ENCODE measurements at regions not wholly inside any gene's neighbourhood (a gene's known extent, or its start where the extent isn't known, plus 50 kb on each side); places are given as distances from the start of the nearest gene placed in this dataset.
"Not testable (repeated sequence)": the region's sequence is repeated elsewhere in the genome, so short reads cannot be mapped to it uniquely, and the experiment has no call there.

DNA sequence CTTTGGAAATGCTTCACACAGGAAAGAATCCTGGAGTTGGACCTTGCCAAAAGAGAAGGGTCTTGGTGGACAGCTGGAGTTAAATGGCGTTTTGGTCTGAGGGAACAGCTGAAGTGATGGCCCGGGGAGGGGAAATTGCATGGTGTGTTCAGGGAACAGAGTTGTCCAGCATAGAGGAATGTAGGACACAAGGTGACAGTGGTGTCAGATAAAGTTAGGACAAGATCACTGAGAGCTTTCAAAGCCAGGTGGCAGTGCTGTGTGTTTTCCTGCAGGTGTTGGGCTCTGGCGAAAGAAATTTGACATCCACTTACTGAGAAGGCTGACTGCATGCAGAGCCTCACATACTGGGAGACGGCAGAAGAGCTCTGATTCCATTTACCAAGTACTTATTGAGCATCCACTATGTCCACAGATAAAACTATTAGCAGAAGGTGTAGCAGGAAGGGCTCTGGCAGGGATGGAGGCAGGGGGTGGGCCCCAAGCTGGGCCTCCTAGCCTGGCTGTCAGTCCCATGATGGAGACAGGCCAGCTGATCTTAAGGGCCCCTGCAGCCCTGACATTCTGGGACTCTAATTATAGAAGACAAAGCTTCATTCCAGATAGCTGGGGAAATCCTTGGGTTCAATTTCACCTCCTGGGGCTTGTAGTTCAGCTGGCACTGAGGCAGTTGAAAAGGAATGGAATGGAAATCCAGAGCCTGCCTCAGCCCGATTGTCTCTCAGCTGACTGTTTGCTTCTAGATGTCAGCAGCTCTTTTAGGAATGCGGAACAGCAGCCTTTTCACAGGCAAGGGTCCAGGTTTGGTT lies 150.2 kb upstream of the MAMLD1 start:
- no peaks in the 10 kb centered on the region for H3K36me3 ChIP-seq
- no peaks in the 10 kb centered on the region for H3K27me3 ChIP-seq
- TF ChIP-seq, protein P1, sequence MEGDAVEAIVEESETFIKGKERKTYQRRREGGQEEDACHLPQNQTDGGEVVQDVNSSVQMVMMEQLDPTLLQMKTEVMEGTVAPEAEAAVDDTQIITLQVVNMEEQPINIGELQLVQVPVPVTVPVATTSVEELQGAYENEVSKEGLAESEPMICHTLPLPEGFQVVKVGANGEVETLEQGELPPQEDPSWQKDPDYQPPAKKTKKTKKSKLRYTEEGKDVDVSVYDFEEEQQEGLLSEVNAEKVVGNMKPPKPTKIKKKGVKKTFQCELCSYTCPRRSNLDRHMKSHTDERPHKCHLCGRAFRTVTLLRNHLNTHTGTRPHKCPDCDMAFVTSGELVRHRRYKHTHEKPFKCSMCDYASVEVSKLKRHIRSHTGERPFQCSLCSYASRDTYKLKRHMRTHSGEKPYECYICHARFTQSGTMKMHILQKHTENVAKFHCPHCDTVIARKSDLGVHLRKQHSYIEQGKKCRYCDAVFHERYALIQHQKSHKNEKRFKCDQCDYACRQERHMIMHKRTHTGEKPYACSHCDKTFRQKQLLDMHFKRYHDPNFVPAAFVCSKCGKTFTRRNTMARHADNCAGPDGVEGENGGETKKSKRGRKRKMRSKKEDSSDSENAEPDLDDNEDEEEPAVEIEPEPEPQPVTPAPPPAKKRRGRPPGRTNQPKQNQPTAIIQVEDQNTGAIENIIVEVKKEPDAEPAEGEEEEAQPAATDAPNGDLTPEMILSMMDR (IDR thresholded peaks at IDR 0.05): no peak
- TF ChIP-seq POLR2A (IDR thresholded peaks at IDR 0.05) (no peak), POLR2AphosphoS5 (IDR thresholded peaks at IDR 0.05) (no peak), EP300 (IDR thresholded peaks at IDR 0.05) (no peak)
- no peak for DNase-seq (ENCODE audit: low spot score in 2 of 2)
- no peak overlapping the region for H3K4me3 ChIP-seq
- H3K27ac ChIP-seq: no peak overlapping the region
- WGBS: 66% methylated on average over 6 of the region's 6 CpGs
- H3K9me3 ChIP-seq: no peaks in the 10 kb centered on the region
- H3K4me1 ChIP-seq: no peaks in the 10 kb centered on the region

DNA sequence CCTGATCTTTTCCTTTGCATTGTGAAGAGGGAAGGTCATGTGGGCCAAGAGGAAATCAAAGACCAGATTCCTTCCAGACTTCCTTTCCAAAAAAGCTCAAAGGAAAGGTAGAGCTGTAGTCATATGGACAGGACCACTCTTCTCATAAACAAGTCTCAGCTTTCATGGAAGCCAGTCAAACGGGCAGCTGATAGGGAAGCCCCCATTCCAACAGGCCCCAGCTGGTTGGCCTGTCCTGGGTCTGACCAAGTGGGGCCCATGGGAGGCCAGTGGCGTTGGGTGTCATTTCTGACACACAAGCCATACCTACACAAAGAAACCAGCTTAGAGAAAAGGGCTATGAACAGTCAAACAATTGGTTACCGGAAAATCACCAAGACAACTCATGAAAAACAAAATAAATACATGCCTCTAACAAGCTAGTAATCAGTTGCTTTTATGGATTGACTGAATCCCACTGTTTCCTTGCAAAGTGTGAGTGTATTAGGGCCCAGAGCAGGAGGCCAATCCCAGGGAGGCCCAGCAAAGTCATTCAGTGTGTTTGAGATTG lies 149.6 kb upstream of the MAMLD1 start:
- no peaks in the 10 kb centered on the region for H3K27me3 ChIP-seq

DNA sequence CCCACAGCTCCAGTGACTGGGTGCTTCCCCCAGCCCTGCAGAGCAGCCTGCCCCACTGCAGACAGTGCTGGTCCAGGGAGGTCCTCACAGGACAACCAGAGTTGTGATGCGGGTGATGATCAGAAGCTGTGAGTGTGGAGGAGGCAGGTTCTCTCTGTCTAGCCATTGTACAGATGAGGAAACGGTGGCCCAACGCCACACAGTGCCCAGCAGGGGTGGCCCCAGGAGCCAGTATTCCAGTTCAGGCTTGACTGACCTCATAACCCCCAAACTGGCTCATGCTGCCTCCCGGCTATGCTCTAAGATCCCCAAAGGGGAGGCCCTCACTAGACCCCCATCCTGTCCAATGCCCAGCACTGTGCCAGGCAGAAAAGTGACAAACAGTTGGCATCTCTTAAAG lies 147.1 kb upstream of the MAMLD1 start:
- H3K4me3 ChIP-seq; H3K9me3 ChIP-seq; H3K4me1 ChIP-seq; DNase-seq (ENCODE audit: low spot score in 2 of 2); H3K36me3 ChIP-seq; H3K27ac ChIP-seq; H3K27me3 ChIP-seq: not testable (repeated sequence)
- no CpG with 5 or more reads among the region's 4 CpGs for WGBS

More for the DNA sequence above, 149.6 kb upstream of the MAMLD1 start:
- Histone ChIP-seq H3K9me3 (no peaks in the 10 kb centered on the region), H3K27ac (no peak overlapping the region), H3K4me3 (no peak overlapping the region), H3K4me1 (no peaks in the 10 kb centered on the region), H3K36me3 (no peaks in the 10 kb centered on the region)
- TF ChIP-seq, protein P1 (IDR thresholded peaks at IDR 0.05): no peak
- TF ChIP-seq POLR2A (IDR thresholded peaks at IDR 0.05): no peak
- no peak for TF ChIP-seq EP300 (IDR thresholded peaks at IDR 0.05)
- no peak for TF ChIP-seq POLR2AphosphoS5 (IDR thresholded peaks at IDR 0.05)
- DNase-seq (ENCODE audit: low spot score in 2 of 2): no peak
- WGBS: 49% methylated on average over 3 of the region's 3 CpGs

DNA sequence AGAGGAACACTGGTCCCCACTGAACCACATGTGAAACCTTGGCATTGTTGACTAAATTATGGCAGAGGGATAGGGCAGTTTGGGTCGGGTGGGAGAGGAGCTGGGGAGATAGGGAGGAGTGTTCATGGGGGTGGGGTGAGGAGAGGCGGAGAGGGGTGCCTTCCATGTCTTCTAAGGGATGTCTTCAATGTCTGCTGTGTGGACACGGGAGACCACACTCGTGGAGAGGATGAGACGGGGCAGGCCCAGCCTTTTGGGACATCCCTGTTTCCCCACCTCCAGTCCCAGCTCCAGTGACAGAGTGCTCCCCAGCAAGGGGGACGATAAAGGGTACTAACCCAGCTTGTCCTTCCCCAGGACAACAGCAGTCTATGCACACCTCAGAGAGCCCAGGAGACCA lies 146.4 kb upstream of the MAMLD1 start:
- Histone ChIP-seq H3K9me3 (no peaks in the 10 kb centered on the region), H3K4me3 (no peak overlapping the region), H3K36me3 (no peaks in the 10 kb centered on the region), H3K27me3 (no peaks in the 10 kb centered on the region), H3K4me1 (no peaks in the 10 kb centered on the region), H3K27ac (no peak overlapping the region)
- TF ChIP-seq, protein P1 (IDR thresholded peaks at IDR 0.05): no peak
- TF ChIP-seq EP300 (IDR thresholded peaks at IDR 0.05): no peak
- no peak for TF ChIP-seq POLR2A (IDR thresholded peaks at IDR 0.05)
- no peak for TF ChIP-seq POLR2AphosphoS5 (IDR thresholded peaks at IDR 0.05)
- DNase-seq (ENCODE audit: low spot score in 2 of 2): no peak
- WGBS: 70% methylated on average over 4 of the region's 6 CpGs

DNA sequence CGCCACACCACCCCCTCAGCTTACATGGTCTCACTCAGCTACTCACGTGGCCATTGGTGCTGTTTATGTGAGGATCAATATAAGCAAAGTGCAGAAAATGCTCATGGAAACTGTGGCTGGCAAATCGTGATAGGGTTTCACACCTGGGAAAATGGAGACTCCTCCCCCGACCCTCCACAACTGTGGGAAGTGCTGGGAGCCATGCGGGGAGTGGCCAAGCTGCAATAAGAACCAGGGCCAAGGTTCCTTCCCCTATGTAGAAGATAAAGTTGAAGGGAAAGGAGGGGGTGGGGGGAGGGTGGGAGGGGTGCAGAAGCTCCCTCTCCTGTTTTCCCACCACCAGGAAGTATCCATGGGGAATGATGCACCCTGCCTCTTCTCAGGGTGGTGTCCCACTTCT lies 145.5 kb upstream of the MAMLD1 start:
- Histone ChIP-seq H3K4me1 (no peaks in the 10 kb centered on the region), H3K27me3 (no peaks in the 10 kb centered on the region), H3K36me3 (no peaks in the 10 kb centered on the region), H3K4me3 (no peak overlapping the region), H3K27ac (no peak overlapping the region), H3K9me3 (no peaks in the 10 kb centered on the region)
- TF ChIP-seq EP300 (IDR thresholded peaks at IDR 0.05) (no peak), POLR2A (IDR thresholded peaks at IDR 0.05) (no peak), POLR2AphosphoS5 (IDR thresholded peaks at IDR 0.05) (no peak)
- TF ChIP-seq, protein P1 (IDR thresholded peaks at IDR 0.05): no peak
- WGBS: 66% methylated on average over 5 of the region's 5 CpGs
- DNase-seq (ENCODE audit: low spot score in 2 of 2): no peak
